T-helper 1 cell treated with Interleukin-12 subunit alpha and Interleukin-12 subunit beta and Interleukin-4 antibody, amounts not matched to agents 30 ng/mL and 1 ng/mL, for 36 hours (primary cell): ENCODE measurements at regions not wholly inside any gene's neighbourhood (a gene's known extent, or its start where the extent isn't known, plus 50 kb on each side); places are given as distances from the start of the nearest gene placed in this dataset.
"Not testable (repeated sequence)": the region's sequence is repeated elsewhere in the genome, so short reads cannot be mapped to it uniquely, and the experiment has no call there.

Experiments used
- intact Hi-C: fragments of 100-400 bp; cut with micrococcal nuclease; formaldehyde crosslinking; loops from one replicate; pipeline ENCODE4 v1.15.1; 2024

DNA sequence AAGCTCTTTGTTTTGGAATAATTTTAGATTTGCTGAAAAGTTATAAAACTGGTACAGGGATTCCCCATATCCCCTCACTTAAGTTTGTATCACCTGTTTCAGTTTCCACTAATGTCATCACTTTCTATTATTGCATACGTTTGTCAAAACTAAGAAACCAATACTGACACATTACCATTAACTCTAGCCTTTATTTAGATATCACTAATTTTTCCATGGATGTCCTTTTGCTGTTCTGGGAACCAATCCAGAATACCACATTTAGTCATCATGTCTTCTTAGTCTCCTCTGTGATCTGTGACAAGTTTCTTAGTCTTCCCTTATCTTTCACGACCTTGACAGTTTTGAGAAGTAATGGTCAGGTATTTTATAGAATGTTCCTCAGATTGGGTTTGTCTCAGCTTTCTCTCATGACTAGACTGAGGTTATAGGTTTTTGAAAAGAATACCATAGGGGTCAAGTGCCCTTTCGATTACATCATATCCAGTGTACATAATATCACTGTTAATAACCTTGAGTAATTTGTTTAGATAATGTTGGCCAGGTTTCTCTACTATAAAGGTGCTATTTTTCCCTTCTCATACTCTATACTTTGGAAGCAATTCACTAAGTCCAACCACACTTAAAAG is 51.9 kb upstream of the NMUR2 start:
- intact Hi-C loops: no loop called here

DNA sequence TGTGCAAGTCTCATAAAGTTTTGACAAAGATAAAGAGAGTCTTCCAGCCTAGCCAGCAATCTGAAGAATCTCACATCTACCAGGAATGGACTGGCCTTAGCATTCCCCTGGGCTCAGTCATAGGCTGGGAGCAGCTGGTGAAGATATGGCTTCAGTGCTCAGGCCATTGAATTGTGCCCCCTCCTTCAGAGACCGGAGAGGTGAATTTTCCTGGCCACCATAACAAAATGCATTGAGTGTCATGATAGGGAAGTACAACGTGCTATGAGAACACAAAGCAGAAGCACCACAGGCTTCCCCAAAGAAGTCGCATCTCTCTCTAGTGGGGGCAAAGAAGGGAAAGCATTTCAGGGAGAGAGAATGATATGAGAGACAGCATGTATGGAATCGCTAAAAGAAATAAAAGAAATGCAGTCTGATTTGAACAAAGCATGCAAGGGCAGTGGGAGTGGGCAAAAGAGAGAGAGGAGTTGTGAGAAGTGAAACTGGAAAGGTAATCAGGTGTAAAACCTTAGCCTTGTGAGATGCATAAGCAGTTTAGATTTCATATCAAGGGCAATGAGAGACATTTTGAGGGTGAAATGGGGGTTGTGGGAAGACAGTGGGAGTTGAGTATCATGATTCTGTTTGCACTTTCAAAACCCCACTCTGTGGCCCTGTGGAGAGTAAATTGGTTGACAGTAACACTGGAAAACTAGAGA is 57.1 kb upstream of the NMUR2 start:
- intact Hi-C loops: no loop called here

DNA sequence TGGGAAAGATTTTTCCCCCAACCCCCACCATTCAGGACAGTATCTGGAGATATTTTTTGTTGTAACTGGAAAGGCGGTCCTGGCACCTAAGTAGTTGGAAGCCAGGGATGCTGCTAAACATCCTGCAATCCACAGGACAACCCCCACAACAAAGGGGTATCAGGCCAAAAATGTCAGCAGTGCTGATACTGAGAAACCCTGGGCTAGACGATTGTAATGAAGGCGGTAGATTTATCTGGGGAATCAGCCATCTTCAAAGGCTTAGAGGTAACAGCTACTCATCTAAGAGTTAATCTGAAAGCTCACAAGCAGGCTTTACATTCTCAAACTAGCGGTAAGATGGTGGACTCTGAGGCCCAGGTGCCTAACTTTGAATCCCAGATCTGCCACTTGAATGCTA is 59.0 kb upstream of the NMUR2 start:
- intact Hi-C loops: no loop called here

DNA sequence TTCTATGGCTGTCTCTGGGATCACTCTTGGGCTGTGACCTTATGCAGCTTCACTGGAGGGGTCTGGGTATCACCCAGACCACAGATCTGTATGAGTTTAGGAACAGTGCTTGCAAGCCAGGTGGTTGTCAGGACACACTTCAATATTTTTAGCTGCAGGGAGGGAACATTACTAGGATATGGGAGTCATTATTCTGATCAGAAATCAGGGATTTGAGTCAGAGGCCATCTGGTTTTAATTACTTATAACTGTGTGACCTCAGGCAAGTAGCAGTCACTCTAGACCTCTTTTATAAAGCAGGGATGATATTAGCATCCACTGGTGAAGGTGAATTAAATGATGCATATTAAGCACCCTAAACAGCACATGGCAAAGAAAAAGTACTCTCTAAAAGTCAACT is 60.1 kb upstream of the NMUR2 start:
- intact Hi-C loops: no loop called here

DNA sequence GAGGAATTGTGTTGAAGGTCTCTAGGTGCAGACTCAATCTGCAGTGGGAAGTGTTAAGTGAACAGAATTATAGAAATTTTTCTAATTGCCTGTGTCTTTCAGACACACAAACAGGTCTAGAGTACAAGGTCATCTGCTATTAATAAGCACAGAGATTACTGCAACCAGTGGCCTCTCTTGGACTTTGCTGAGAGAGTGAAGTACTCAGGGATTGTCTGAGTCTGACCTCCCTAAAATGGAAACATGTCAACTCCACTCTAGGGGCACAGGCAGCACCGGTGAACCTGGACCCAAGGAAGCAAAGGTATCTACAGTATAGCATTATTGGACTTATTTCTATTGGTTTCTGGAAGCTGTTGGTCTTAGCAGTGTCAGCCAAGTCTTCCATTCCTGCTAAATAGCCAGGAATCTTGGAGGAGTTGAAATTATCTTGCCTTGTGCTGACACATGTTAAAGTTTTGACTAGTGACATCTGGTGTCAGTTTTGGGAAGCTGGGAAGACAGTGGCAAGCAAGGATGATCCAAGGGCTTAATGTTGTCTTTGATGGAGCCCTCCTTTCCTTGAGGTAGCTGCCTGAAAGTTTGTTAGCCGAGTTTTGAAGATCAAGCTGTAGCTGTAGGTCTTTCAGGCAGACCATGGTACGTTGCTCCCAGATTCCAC is 61.1 kb upstream of the NMUR2 start:
- intact Hi-C loops: no loop called here

DNA sequence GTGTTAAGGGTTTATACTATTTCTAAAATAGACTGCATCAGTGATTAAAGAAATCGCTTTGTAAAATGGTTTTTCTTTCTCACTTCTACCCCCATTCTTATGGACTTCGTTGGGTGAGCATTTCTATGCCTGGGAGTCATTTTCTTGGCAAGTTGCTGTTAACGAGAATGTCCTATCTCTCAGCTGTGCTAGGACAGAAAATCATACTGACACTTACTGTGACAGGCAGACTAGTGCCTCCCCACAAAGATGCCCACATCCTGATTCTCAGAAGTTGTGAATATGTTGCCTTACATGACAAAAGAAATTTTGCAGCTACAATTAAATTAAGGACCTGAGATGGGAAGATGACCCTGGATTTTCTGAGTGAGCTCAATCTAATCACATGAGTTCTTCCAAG is 65.1 kb upstream of the NMUR2 start:
- intact Hi-C loops: no loop called here

DNA sequence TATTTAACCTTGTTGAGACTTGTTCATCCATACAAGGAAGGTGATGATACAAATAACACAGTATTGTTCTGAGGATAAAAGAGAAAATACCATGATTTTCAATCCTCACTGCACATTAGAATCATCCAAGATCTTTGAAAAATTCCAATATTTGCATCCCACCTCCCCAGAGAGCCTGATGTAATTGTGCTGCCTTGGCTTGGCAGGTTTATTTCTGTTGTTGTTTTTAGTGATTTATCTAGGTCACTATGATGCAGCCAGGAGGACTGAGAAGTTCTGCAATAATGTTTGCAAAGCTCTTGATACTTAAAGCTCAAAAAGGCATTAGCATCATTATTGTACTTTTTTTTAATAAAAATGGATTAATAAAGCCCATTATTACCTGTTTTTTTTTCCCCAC is 67.0 kb upstream of the NMUR2 start:
- intact Hi-C loops: no loop called here

DNA sequence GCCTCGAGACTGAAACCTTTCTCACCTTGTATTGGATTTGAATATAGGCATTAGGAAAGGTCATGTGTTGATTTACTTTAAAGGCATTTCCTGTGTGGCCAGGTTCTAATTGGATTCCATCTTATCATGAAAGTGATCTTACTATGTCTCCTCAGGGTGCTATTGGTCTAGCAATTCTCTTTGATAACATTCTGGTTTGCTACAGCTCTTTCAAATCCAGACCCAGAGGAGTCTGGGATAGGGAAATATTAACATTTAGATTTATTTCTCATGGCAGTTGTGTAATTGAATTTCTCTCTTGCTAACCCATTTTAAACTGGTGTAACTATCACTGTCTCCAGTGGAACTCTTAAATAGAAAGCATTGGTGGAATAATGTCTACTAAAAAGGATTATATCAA is 69.9 kb upstream of the NMUR2 start:
- intact Hi-C loops: no loop called here

DNA sequence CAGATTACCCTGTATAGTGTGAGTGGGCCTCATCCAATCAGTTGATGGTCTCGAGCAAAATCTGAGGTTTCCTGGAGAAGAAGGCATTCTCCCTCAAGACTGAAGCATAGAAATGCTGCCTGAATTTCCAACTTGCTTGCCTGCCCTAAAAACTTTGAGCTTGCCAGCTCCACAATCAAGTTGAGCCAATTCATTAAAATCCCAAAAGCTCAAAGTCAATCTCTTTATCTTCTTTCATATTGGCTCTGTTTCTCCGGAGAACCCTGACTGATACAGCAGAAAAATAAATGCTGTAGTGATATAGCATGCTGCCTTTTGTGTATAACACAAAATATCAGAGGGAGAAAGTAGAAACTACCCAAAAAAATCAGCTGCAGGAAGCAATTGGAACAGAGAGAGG is 72.5 kb upstream of the NMUR2 start:
- intact Hi-C loops: no loop called here

DNA sequence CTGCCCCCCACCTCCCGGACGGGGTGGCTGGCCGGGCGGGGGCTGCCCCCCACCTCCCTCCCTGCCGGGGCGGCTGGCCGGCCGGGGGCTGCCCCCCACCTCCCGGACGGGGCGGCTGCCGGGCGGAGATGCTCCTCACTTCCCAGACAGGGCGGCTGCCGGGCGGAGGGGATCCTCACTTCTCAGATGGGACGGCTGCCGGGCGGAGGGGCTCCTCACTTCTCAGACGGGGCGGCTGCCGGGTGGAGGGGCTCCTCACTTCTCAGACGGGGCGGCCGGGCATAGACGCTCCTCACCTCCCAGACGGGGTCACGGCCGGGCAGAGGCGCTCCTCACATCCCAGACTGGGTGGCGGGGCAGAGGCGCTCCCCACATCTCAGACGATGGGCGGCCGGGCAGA is 74.8 kb upstream of the NMUR2 start:
- intact Hi-C loops: not testable (repeated sequence)

DNA sequence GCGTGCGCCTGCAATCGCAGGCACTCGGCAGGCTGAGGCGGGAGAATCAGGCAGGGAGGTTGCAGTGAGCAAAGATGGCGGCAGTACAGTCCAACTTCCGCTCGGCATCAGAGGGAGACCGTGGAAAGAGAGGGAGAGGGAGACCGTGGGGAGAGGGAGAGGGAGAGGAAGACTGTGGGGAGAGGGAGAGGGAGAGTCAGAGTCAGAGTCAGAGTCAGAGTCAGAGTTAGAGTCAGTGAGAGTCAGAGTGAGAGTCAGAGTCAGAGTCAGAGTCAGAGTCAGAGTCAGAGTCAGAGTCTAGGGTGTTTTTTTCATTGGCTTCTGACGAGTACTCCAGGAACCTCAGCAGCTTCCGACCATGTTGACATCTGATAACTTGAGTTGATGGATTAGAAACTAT is 75.6 kb upstream of the NMUR2 start:
- intact Hi-C loops: not testable (repeated sequence)

DNA sequence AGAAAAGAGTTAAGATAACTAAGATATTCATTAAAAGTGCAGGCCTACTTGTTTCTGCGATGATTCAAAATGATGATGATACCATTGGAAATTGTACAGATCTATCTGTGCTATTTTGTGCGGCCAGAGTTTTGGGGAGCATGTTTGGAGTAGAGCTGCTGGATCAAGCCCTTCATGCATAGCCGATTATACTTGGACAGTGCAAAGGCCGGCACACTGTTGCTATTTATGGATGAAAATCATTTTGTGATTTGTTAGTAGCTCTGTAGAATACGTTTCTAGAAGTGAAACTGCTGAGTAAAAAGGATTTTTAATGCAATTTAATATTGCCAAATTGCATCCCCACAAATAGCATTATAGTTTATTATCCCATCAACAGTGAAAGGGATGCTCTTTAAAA is 82.1 kb upstream of the NMUR2 start:
- intact Hi-C loops: no loop called here

DNA sequence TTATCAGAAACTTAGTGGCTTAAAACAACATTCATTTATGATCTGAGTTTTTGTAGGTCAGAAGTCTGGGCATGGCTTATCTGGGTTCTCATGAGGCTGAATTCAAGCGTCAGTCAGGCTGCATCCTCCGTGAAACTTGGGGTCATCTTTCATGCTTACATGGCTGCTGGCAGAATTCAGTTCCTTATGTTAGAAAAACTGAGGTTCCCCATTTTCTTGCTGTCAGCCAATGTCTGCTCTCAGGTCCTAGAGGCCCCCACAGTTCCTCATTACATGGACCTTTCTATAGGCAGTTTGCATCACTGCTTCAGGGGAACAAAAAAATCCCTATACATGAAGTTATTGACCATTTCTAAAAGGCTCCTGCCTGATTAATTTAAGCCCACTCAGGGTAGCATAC is 83.8 kb upstream of the NMUR2 start:
- intact Hi-C loops: no loop called here

DNA sequence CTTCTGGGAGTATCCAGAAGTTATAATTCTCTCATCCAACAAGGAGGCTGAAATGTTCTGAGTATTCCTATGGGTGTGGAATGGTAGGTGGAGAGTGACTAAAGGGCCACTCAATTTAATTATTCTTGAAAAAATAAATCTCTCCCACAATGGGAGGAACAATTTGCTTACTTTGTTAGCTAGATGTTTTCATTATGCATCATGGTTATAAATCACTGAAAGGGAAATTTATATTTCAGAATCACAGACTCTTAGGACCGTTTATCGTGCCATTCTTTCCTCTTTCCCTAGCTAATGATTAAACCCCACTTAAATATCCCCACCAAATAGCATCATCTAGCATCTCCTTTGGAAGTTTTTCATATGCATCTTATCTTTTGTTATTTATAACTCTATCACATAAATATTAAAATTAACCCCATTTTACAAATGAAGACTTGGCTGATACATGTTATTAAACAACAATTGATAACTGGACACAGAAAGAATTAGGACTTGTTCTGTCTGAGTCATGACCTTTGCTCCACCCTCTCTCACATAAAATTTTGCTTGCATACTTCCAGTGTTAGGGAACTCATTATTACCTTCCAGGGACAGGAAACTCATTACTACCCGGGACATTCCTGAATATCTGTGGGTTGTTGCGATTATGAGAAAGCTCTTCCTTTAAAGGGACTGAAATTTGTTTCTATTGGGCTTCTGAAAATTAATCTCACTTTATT is 94.9 kb upstream of the NMUR2 start:
- intact Hi-C loops: loop anchor here (10.0 kb wide), 1 partner anchor 355 kb away; no protein-coding TSS in a partner anchor

DNA sequence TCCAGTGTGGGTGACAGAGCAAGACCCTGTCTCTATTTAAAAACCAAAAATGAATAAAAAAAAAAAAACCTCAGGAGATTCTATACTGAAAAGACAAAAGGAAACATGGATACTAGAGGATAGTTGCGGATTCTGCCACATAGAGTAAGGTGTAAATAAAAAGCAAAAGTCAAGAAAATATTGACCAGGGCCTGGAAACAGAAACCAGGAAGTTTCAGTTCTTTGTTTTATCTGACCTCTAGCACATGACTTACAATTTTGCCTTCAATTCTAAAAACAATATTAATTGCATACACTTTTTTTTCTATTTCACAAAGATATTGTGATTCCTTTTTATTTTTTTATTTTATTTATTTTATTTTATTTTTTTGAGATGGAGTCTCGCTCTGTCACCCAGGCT is 96.2 kb upstream of the NMUR2 start:
- intact Hi-C loops: loop anchor here (10.0 kb wide), 1 partner anchor 356 kb away; no protein-coding TSS in a partner anchor

DNA sequence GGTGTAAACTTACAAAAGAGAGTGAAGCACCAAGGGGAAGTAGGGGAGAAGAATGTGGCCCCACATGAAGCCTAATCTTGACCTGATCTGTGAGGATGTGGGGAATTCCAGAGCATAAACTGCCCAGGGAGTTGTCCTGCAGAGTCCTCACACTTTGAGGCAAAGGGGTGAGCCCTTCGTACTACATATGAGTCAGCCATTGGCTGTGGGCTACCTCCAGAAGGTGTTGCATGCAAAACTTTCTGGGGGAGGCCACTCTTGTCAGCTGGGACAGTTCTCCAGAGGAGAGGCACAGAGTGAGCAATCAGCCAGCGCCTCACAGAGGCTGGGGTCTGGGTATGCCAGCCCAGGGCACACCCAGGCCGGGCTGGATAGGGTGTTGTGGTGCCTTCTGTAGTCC is 98.1 kb upstream of the NMUR2 start:
- intact Hi-C loops: loop anchor here (10.0 kb wide), 1 partner anchor 358 kb away; no protein-coding TSS in a partner anchor

DNA sequence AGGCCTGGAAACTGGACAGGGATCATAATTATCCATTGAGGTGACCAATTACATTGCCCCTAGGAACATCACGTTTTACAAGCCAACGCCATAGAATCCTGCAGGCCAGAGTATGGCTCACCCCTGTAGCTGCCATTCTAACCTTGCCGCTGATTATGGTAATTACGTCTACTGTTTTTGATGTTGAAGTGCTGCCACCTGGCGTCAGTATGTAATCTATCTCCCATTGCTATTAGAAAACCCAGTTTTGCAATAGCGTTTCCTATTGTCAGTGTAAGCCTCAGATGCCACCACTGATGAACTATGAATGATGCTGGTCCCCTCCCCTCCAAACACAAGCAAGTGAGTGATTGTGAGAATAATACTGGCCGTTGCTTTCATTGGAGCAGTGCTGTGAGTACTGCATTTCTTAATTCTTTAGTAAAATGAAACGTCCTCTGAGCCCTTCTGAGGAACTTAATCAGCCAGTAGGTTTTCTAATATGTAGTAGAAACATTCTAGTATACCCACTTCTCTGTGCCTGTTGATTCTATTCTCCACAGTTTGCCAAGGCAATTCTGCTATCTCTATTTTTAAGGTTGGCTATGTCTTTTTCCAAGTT is 100.5 kb upstream of the NMUR2 start:
- intact Hi-C loops: loop anchor here (1.0 to 10.0 kb wide), 3 partner anchors 361 to 847 kb away; no protein-coding TSS in a partner anchor

DNA sequence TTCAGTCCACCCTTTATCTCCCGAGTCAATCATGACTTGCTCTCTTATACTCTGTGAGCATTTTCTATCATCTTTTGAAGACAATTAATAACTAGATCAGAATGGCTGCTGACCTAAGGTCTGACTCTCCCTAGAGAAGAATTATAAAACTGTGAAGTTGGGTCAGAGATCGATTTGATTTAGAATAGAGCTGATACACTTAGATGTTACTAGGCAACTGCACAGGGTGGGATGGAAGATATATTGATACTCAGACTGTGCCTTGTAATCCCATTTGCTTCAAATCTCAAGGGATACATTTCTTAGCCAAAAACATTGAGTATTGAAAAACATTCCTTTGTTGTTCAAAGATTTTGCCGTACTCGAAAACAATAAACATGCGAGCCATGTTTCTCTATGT is 106.0 kb upstream of the NMUR2 start:
- intact Hi-C loops: no loop called here

DNA sequence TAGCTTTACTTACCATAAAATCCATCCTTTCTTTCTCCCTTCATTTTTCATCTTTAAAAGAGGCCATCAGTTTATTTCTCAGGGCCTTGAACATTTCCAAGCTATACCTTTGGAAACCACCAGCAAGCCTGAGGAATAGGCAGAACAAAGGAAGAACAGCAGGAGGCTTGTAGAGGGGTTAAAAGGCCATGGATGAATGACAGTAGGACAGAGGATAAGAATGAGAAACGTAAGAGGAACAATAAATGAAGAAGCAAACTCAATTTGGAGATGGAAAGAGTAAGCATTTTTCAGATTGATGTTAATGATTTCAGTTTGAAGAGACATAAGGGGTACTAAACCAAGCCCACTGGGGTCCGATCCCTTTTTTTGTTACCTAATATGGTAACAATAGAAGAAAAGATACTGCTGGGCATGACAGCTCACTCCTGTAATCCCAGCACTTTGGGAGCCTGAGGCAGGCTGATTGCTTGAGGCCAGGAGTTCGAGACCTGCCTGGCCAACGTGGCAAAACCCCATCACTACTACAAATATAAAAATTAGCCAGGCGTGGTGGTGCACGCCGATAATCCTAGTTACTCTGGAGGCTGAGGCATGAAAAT is 106.6 kb upstream of the NMUR2 start:
- intact Hi-C loops: no loop called here

DNA sequence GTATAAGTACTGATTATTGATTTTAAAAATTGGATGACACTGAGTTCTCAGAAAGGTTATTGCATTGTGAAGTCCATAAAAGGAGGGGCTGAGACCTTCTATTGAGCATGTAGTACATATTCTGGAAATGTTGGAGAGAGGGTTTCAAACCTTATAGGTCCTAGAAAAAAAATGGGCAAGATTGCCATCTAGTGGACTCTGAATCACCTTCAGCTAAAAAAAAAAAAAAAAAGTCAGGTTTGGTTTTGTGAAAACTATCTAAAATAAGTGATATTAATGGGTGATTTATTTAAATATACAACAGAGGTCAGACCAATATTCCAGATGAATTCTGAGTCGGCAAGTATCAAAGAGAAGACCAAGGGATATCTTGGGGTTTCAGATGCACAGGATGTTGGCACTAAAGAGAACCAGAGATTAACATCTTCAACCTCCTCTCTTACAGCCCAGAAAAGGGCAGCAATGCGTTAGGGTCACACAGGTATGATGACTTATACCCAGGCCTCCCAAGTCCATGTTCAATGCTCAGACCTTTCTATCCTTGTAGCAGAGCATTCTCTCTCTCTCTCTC is 109.8 kb upstream of the NMUR2 start:
- intact Hi-C loops: loop anchor here (2.0 kb wide), 1 partner anchor 856 kb away; no protein-coding TSS in a partner anchor

DNA sequence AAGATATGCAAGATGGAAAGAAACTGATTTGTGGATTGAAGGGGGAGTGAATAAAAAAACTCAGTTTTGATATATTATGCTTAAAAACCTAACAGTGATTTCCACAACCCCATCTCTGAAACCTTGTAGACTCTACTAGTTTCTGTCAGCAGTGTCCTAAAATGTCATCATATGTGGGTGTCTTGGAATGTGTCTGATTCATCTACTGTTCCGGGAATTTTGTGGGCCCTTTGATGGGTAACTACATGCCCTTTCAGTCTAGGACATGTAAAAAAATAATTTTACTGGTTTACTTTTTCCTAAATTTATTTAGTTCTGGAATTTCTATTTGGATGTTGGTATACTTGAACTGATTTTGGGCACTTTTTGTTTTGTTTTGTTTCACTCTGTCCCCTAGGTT is 118.9 kb upstream of the NMUR2 start:
- intact Hi-C loops: no loop called here
